Keratinocyte (primary cell): ENCODE measurements at regions not wholly inside any gene's neighbourhood (a gene's known extent, or its start where the extent isn't known, plus 50 kb on each side); places are given as distances from the start of the nearest gene placed in this dataset.

ENCODE experiments used
- DNase-seq: peaks from one replicate; pipeline ENCODE4 v3.0.0-alpha.2; 2011; ENCODE audit warnings: low read depth, missing footprints, low spot score
- FAIRE-seq: peaks from 2 replicates; lab custom pipeline; 2011; peaks lifted over from hg19 to GRCh38; lab: Jason Lieb, UNC
- H2AFZ ChIP-seq: 2 replicates; pipeline ENCODE4 v1.6.0; 2012; ENCODE audit warnings: low read length, control low read depth, inconsistent platforms; ENCODE audit not compliant: control insufficient read depth
- H3K27ac ChIP-seq: 2 replicates; pipeline ENCODE4 v1.5.1; 2011; ENCODE audit warnings: low read length; ENCODE audit not compliant: control insufficient read depth, insufficient read depth
- H3K27me3 ChIP-seq: 3 replicates; pipeline ENCODE4 v1.6.0; 2011; ENCODE audit warnings: low read length; ENCODE audit not compliant: control insufficient read depth, insufficient read depth; ENCODE audit errors: extremely low read depth
- H3K36me3 ChIP-seq, 2 experiments: 2 replicates in 1 of 2; 3 replicates in 1 of 2; pipeline ENCODE4 v1.5.1; 2011; ENCODE audit warnings: low read length in 2 of 2, mild to moderate bottlenecking in 1 of 2; ENCODE audit not compliant: control insufficient read depth in 2 of 2, insufficient read depth in 2 of 2; ENCODE audit errors: extremely low read depth in 1 of 2
- H3K4me1 ChIP-seq: 3 replicates; pipeline ENCODE4 v1.5.1; 2011; ENCODE audit warnings: low read length; ENCODE audit not compliant: control insufficient read depth, insufficient read depth; ENCODE audit errors: extremely low read depth
- H3K4me2 ChIP-seq: 3 replicates; pipeline ENCODE4 v1.6.0; 2011; ENCODE audit warnings: low read depth, low read length; ENCODE audit not compliant: control insufficient read depth, insufficient read depth; ENCODE audit errors: extremely low read depth
- H3K4me3 ChIP-seq, 3 experiments: fragments of 200-600 bp in 1 of 3; sonication (generic) in 1 of 3; 2 replicates in 2 of 3; 3 replicates in 1 of 3; pipeline ENCODE4 v1.5.1; 2011 to 2016; ENCODE audit warnings: low read length in 3 of 3, mild to moderate bottlenecking in 3 of 3, control low read depth in 2 of 3, inconsistent platforms in 1 of 3, low read depth in 1 of 3, mixed read lengths in 1 of 3, mixed run types in 1 of 3, moderate library complexity in 1 of 3; ENCODE audit not compliant: control insufficient read depth in 2 of 3, insufficient read depth in 2 of 3; ENCODE audit errors: extremely low read depth in 1 of 3
- H3K79me2 ChIP-seq: 2 replicates; pipeline ENCODE4 v1.6.0; 2012; ENCODE audit warnings: low read length; ENCODE audit not compliant: control insufficient read depth, insufficient read depth
- H3K9ac ChIP-seq: 3 replicates; pipeline ENCODE4 v1.6.0; 2011; ENCODE audit warnings: low read length; ENCODE audit not compliant: control insufficient read depth, insufficient read depth; ENCODE audit errors: extremely low read depth
- H3K9me1 ChIP-seq: 3 replicates; pipeline ENCODE4 v1.6.0; 2011; ENCODE audit warnings: low read length; ENCODE audit not compliant: control insufficient read depth, insufficient read depth; ENCODE audit errors: extremely low read depth
- H3K9me3 ChIP-seq: 2 replicates; pipeline ENCODE4 v1.5.1; 2012; ENCODE audit warnings: low read depth, low read length; ENCODE audit not compliant: control insufficient read depth
- H4K20me1 ChIP-seq: 3 replicates; pipeline ENCODE4 v1.6.0; 2011; ENCODE audit warnings: low read length; ENCODE audit not compliant: control insufficient read depth, insufficient read depth; ENCODE audit errors: extremely low read depth
- EZH2 ChIP-seq: IDR thresholded peaks from one replicate; pipeline ENCODE4 v1.6.1; 2012; ENCODE audit warnings: inconsistent platforms, mild to moderate bottlenecking, low read length, moderate library complexity
- dilution Hi-C: fragments of 300-500 bp; cut with MboI; formaldehyde crosslinking; loops from one replicate; pipeline ENCODE4 v1.7.0; 2020; ENCODE audit warnings: low sequenced_read_pairs; ENCODE audit not compliant: extremely low pct_ligation_motif_present
- TF ChIP-seq, protein P1 (sequence below), 3 experiments: IDR thresholded peaks in 1 of 3; conservative IDR thresholded peaks in 1 of 3; optimal IDR thresholded peaks in 1 of 3; 2 replicates in 2 of 3; 3 replicates in 1 of 3; pipeline versions ENCODE3 to v1.5.1; 2011; ENCODE audit warnings: low read length in 3 of 3, mild to moderate bottlenecking in 3 of 3, moderate library complexity in 2 of 3, control low read depth in 1 of 3, inconsistent platforms in 1 of 3; ENCODE audit not compliant: insufficient read depth in 2 of 3; ENCODE audit errors: extremely low read depth in 1 of 3

DNA sequence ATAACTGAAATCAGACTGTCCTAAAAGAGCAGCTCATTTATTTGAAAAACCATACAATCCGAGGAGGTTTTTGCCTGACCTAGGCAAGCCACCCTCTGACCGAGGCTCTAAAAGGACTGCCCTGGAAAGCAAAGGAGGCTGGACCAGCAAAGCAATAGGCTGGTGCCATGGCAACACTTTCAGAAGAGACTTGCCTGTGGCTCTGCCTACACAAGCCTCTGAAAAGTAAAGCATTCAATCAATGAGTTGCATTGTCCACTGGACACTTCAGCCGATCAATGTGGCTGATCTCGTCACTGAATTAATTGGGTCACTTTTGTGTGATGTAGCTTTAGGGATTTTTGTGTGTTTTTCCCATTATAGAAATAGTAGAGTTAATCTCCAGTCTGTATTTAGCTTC, 99.1 kb upstream of the SEMA6D start:
- peaks cover 21% of the 10 kb centered on the region for H3K4me1 ChIP-seq
- no peak overlapping the region for H2AFZ ChIP-seq
- no peak for FAIRE-seq
- H3K79me2 ChIP-seq, result no peaks in the 10 kb centered on the region
- no peaks in the 10 kb centered on the region for H3K36me3 ChIP-seq
- no peaks in the 10 kb centered on the region for H3K9me1 ChIP-seq
- no peak overlapping the region for H3K4me2 ChIP-seq
- no peak overlapping the region for H3K9ac ChIP-seq
- no peak overlapping the region for H3K4me3 ChIP-seq
- no peaks in the 10 kb centered on the region for H3K27me3 ChIP-seq
- H3K9me3 ChIP-seq, result no peaks in the 10 kb centered on the region
- no peak overlapping the region for H3K27ac ChIP-seq
- H4K20me1 ChIP-seq, result no peaks in the 10 kb centered on the region
- dilution Hi-C loops, result no loop called here
- no peak for TF ChIP-seq EZH2
- TF ChIP-seq, protein P1, sequence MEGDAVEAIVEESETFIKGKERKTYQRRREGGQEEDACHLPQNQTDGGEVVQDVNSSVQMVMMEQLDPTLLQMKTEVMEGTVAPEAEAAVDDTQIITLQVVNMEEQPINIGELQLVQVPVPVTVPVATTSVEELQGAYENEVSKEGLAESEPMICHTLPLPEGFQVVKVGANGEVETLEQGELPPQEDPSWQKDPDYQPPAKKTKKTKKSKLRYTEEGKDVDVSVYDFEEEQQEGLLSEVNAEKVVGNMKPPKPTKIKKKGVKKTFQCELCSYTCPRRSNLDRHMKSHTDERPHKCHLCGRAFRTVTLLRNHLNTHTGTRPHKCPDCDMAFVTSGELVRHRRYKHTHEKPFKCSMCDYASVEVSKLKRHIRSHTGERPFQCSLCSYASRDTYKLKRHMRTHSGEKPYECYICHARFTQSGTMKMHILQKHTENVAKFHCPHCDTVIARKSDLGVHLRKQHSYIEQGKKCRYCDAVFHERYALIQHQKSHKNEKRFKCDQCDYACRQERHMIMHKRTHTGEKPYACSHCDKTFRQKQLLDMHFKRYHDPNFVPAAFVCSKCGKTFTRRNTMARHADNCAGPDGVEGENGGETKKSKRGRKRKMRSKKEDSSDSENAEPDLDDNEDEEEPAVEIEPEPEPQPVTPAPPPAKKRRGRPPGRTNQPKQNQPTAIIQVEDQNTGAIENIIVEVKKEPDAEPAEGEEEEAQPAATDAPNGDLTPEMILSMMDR (optimal IDR thresholded peaks at IDR 0.05 in 1 of 3, IDR thresholded peaks at IDR 0.05 in 1 of 3, conservative IDR thresholded peaks at IDR 0.05 in 1 of 3; ENCODE audit: extremely low read depth in 1 of 3, insufficient read depth in 2 of 3, low read length in 3 of 3), result no peak
- DNase-seq, result no peak

- Histone ChIP-seq H3K36me3 (no peaks in the 10 kb centered on the region), H3K4me3 (peak overlapping the region in 1 of 3 experiments; percentile 39), H4K20me1 (no peaks in the 10 kb centered on the region), H3K9me1 (no peaks in the 10 kb centered on the region), H3K4me1 (peaks cover 21% of the 10 kb centered on the region), H3K27me3 (no peaks in the 10 kb centered on the region), H3K4me2 (peak overlapping the region; percentile 60), H3K9ac (no peak overlapping the region), H3K79me2 (no peaks in the 10 kb centered on the region), H3K9me3 (no peaks in the 10 kb centered on the region), H2AFZ (no peak overlapping the region), H3K27ac (no peak overlapping the region)
- dilution Hi-C loops, result no loop called here
- peak; percentile 90 for FAIRE-seq
- TF ChIP-seq EZH2, result no peak
- TF ChIP-seq, protein P1 (optimal IDR thresholded peaks at IDR 0.05 in 1 of 3, IDR thresholded peaks at IDR 0.05 in 1 of 3, conservative IDR thresholded peaks at IDR 0.05 in 1 of 3; ENCODE audit: extremely low read depth in 1 of 3, insufficient read depth in 2 of 3, low read length in 3 of 3), result no peak
- DNase-seq, result peak; percentile 4
Observed at GRCh38 chr15:47620960-47621681, 96.2 kb upstream of the SEMA6D start.
